ENCODE measurements at regions not wholly inside any gene's neighbourhood (a gene's known extent, or its start where the extent isn't known, plus 50 kb on each side); places are given as distances from the start of the nearest gene placed in this dataset.

DNA sequence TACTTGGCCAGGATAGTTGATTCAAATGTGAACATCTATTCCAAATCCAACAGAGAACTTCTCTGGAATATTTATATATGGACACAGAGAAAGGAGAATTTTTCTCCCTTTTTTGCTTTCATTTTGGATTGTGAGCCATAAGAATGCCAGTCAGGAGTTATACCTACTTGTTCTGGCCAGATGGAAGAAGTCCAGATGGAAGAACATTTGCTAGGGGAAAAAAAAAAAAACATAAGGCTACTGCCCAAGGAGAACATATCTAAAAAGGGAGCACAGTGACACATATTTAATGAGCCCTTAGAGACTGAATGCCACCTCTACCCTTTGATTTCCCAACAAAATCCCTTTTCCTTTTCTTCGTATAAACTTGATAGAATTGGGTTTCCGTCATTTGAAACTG is 61.7 kb upstream of the PPP2R2B start:
- peak; percentile 19 to 77 for DNase-seq

DNA sequence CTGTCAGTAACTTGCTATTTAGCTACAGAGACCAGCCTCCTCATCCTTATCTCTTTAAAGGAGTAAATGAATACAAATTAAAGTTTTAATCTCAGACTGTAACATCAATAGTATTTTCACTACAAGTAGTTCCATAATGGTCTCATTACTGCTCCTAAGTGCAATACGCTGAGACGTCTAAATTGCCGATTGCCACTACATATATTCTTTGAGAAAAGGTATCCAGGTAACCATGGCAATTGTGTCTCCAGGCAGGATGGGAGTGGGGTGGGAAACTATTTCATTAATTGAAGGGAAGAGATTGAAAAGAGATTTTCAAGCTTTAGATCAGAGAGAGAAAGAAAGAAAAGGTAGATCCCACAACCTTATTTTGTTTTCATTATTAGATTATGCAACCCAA is 65.5 kb upstream of the PPP2R2B start:
- DNase-seq, result no peak

DNA sequence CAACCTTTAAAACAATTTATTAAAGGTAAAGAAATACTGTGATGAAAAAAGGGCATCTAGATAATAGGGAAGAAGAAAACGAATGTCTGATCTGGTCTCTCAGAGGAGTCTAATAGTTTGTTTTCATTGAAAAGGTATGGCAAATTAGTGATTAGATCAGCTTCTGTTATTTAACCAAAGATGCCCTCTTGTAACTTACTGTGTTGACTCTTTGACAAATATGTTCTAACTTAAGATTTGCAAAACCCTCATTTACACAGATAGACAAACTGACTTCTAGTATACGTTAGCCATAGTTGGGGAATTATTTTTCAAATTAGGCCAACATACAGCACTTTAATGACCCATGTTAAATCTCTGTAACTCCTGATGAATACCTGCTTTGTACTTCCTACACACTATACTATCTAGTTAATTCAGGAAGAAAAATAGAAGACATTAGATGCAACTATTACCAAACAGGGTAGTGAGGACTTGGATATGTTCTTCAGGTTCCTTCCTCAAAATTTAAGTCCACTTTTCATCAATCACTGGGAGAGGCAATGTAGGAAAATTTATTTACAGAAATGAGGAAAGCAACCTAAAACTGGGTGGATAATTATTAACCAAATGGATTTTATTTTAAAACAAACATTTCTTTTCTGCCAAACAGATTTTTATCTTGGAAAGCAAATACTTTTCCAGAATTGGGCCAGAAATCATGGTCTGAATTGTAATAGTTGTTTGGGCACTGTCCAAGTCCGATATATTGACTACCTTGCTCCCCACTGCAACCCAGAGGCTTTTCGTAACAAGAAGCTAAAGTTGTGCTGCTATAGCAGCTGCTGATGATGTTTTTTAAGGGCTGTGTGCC is 66.4 kb upstream of the PPP2R2B start:
- peak; percentile 33 to 38 for DNase-seq

DNA sequence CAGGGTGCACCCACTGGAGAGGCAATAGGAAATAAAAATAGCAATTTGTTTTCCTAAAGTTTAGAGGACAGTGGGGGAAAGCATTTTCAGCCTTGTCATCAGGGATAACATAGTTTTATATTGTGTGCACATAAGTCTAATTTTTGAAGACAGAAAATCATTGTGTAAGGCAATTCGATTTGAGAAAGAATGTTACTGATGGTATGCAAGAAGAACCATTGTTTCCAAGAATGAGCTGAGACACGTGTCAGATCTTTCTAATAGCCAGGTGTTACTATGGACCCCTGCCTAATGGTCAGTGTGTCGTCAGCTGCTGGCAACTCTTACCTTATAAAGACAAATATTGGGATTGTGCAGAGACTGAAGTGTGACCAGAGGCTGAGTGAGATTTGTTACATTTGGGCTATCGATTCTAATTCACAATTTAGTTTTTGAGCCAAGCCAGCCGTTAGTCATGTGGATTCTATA is 67.1 kb upstream of the PPP2R2B start:
- no peak for DNase-seq

DNA sequence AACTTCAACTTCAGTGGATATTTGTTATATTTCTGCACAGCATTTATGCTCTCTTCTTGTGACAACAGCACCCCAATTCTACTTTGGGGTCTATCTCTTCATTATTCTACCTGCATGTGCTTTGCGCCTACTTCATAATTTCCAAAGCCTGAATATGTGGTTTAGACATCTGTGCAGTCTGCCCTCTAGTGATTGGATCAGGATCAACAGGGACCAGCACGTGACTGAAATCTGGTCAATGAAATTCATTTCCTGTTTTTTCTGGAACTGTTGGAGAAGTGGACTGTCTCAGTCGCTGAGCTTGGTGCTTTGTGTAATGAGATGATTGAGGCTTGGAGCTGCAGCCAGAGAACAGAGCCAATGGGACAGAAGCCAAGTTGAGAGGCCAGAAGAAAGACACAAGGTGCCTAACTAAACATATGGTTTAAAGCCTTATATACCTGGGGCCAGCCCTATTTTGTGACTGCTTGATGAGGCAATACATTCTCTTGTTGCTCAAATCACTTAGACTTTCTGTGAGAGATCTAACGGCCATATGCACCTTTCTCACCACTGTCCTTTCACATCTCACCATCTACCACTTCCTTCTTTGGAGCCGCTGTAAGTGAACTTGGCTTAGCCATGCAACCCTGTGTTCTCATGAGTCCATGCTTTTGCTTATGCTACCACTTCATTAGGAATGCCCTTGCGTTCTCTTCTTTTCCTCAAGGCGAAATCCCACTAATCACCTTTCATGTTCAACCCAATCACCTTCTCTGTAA is 68.8 kb upstream of the PPP2R2B start:
- DNase-seq, result peak; percentile 71 to 87

DNA sequence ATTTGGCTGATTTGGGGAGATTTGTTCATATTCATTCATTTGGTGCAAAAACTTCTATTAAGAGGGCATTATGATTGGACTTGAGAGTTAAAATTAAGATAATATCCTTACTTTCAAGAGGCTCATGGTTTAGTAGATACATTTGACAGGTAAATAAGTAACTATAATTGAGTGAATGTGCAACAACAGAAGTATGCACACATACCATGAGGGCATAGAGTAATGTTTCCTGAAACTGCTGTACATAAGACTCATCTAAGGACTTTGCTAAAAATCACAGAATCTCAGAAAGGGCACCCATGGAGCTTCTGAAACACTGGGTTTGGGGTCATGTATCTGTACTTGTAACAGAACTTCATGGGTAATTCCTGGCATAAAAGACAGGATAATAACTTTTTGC is 70.1 kb upstream of the PPP2R2B start:
- DNase-seq, result no peak

DNA sequence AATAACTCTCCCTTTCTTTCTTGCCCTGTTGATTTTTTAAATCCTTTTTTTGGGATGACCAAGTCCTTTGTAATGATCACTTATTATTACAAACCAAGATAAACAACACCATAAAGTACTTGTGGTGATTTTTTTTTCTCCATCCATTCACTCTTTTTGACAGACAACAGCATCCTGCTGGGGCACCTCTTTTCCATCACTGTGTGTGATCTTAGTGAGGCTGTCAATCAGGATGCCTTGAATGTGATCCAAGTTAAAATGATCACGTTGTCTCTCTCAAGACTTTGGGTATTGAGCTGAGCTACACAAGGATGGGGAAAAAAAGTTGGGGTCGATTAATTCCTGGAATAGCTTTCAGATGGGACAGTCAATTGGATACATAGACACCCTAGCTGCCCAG is 73.6 kb upstream of the PPP2R2B start:
- no peak for DNase-seq

DNA sequence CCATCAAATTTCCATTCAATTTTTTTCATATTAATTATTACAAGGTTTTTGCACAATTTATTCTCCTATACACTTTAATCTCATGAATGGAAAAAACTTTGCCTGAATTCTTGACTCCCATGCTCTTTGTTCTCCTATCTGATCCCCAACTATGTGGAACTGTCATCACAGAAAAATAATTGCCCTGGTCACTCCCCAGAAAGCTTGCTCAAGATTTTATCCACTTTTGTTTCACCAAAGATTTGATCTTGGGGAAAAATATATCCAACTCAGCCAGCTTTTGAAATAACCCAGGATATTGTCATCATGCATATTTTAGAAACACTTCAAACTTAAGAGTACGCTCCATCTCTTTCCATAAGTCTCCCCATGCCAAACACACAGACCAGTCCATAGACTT is 77.7 kb upstream of the PPP2R2B start:
- DNase-seq, result no peak

DNA sequence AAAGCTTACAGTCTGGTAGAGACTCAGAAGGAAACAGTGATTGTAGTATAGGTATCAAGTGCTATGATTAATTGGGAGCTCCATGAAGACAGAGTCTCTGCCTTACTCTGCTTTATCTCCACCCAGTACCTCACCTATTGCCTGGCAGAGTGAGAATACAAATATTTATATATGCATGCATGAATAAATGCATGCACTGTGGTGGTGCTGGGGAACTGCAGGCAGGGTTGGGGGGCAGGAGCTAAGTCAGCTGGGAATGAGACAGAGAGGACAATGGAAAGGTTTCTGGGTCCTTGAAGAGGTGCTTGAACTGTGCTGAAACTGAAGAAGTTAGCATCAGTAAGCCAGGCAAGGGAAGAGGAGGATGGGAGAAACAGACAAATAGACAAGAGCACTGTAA is 80.8 kb upstream of the PPP2R2B start:
- DNase-seq, result no peak

DNA sequence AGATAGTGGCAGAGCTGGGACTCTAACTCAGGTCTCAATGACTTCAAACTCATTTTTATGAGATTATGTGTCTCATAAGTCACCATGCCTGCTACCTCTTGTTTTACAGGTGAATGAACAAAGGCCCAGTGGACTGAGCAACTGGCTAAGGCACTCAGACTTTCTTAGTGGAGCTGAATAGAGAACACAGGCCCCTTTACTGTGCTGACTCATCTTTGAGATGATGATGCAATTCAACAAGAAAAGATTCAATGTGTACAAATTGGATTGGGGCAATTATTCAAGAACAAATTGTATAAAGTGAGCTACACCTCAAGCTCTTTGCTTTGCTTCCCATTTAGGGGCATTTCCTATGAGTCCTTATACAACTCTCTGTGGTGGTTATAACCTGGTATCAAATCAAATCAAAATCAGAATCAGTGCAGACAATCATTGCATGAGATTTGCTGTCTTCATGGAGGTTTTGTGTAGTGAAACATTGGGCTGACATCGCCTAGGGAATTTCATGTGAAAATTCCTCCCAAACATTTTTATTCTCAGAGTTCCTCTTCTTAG is 84.3 kb upstream of the PPP2R2B start:
- DNase-seq, result no peak

DNA sequence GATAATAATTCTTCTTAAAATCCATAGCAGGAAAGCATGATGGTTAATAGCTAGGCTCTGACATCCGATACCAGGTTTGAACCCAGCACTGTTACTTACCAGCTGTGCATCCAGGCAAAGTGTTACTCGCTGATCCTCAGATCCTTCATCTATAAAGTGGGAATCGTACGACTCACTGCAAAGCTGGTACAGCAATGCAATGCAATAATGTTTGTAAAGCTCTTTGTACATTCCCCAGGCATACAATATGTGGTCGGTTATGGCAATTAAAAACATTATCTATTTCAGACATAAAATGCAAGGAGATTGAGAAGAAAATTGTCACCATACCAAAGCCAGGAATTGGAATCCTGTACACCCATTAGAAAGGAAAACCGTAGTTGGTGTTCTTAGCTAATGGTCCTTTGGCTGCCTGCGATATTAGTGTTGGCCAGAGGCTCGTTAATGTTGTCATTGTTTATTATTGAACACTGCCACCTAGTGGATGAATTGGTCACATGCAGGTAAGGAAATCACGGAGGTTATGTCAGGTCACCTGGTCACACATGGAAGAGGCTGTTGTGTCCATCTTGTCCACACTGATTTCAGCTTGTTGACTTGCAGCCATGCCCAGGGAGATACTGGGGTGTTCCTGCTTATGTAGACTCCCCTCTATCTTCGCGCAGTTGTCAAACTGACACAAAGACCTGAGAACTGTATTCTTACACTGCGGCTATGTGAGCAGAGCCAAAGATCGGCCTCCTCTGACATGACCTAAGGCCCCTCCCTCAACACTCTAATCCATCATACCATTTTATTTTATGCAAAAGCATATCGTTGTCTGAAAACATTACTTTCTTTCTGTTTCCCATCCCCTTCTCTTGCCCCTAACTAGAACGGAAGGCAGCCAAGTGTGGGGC is 87.5 kb upstream of the PPP2R2B start:
- peak; percentile 73 to 92 for DNase-seq

DNA sequence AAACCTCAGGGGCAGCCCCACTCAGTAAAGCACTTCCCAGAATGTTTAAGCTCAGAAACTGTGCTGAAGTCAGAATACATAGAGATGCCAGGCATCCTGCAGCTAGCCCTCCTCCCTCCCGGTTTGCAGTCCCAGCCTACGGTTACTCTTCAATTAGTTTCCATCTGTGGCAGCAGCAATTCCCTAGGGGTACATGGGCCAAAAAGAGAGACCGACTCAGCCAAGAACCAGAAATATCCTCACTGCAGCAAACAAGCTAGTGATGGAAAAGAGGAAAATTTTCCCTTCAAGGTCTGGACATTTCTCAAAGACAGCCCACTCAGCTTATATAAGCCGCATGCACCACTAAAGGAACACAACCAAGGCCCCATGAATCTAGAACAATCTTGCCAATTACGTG is 89.1 kb upstream of the PPP2R2B start:
- peak; percentile 66 to 87 for DNase-seq

DNA sequence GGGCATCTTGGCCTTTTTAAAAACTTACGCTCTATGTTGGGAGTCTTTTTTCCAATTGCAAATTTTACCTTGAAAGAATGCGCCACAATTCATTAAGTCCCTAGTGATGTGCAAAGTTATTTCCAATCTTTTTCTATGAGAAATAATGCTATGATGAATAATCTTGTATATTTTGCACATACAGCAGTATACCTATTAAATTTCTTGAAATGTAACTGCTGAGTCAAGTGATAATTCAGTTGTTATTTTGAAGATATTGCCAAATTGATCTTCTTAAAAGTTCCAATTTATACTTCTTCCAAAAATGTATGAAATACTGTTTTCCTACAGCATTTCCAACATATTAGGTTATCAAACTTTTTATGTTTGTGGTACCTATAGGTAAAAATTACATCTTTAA is 92.8 kb upstream of the PPP2R2B start:
- DNase-seq, result no peak

DNA sequence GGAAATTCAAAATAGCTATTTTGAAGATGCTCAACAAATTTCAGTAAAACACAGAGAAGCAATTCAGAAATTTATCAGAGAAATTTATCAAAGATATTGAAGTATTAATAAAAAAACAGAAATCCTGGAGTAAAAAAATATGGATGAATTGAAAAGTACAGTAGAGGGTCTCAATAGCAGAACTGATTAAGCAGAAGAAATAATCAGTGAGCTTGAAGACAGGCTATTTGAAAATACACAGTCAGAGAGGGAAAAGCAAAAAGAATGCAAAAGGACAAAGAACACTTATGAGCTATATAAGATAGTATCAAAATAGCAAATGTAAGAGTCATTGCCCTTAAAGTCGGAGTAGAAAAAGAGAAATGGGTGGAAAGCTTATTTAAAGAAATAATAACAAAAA is 107.9 kb upstream of the PPP2R2B start:
- no peak for DNase-seq

DNA sequence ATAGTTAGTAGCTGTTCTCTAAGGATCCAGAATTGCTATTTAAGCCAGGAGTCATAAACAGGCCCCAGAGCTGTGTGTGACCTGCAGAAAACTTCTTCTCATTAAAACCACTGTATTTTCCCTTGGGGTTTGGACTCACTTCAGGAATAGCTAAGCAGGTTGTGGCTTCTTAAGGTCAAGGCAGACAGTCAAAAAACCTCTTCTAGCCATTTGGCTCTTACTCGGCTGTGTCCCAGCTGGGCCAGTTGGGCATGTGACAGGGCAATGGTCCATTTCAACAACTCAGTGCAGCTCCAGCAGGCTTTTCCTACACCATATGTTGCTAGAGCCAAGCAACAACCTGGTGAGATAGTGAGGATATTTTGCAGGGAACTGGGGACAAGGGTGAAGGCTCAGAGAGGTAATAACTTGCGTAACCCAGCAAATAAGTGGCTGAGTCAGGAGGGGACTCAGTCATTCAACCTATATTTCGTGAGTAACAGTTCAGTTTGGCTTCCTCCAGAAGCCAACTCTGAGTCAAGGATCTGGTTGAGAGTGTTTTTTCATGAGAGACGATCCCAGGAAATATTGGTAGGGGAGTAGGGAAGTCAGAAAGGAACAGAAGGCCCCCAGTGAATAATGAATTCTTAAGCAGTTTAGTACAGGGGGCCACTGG is 115.4 kb upstream of the PPP2R2B start:
- DNase-seq, result peak in 1 of 2 experiments; percentile 75

DNA sequence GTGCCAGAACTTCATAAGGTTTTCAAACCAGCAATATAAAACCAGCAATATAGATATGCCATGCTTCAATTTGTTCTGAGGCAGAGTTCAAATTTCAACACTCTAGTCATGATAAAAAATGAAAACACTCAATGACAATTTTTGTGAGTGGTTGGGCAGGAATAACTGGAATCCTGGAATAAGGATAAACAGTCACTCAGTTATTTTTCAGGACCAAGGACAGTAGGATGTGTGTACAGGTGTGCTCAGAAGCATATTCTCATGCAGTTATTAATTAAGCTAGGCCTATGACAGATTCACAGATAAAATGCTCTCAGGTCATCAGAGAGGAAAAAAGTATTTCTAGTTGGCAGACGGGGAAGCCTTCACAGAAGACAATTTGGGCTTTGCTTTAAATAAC is 117.3 kb upstream of the PPP2R2B start:
- no peak for DNase-seq

DNA sequence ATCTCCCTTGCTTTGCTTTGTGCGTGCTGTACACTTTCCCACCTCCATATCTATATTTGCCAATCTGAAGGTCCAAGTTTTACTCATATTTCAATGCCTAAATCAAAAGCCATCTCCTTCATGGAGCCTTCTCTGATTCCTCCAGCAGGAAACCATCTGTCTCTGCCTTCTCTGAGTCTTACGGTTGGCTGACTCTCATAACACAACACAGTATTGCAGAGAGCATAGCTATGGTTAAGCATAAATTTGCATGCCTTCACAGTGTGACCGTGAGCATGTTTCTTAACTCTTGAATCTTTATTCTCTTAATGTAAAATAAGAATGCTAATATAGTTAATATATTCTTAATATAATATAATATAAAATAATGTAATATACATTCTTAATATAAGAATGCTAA is 136.8 kb upstream of the PPP2R2B start:
- DNase-seq, result peak in 1 of 2 experiments; percentile 29

DNA sequence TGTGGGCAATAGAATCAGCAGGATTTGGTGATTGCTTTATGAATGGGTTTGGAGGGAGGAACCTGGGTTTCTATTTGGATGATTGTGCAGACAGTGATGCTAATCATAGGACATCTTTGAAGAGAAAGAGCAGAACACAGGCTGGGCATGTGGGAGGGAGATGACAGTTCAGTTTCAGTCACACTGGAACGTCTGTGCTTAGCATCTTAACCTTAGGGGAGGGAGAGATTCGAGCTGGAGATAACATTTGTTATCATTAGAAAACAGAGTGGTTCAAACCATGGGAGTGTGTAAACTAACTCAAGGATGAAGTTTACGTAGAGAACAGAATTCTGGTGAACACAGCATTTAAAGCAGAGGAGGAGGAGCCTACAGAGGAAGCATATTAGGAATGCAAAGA is 138.6 kb upstream of the PPP2R2B start:
- no peak for DNase-seq

DNA sequence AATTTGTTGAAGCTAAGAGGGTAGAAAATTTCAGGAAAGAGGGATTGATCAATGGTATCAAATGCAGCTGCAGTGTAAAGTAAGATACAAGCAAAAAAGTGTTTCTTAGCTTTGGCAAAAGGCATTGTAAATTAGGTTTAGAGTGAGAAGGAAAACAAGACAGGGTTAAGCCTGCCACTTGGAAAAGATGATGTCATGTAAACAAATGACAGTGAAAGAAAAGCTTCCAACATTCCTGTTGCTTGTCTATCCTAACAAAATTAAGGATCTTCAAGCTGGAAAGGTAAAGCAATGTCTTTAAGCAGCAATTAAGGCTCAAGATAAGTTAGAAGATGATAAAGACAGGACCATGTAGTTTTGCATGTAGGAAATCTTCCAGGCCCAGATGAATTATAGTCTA is 139.1 kb upstream of the PPP2R2B start:
- DNase-seq, result no peak

DNA sequence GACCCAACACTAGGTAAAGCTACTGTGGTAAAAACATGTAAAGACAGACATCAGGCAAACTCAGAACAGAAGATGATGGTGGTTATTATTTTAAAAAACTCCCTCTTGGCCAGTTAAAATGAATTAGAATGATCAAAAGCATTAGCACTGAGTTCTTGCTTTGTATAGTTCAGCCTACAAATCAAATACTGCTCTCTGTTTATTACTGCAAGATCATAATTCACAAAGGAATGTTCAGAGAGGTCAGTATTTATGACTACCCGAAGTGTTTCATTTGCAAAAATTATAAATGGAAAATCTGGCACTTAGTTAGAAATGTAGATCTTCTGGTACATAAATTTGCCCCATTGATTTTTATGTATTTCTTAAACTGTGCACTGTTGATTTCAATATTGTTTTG is 140.3 kb upstream of the PPP2R2B start:
- no peak for DNase-seq

DNA sequence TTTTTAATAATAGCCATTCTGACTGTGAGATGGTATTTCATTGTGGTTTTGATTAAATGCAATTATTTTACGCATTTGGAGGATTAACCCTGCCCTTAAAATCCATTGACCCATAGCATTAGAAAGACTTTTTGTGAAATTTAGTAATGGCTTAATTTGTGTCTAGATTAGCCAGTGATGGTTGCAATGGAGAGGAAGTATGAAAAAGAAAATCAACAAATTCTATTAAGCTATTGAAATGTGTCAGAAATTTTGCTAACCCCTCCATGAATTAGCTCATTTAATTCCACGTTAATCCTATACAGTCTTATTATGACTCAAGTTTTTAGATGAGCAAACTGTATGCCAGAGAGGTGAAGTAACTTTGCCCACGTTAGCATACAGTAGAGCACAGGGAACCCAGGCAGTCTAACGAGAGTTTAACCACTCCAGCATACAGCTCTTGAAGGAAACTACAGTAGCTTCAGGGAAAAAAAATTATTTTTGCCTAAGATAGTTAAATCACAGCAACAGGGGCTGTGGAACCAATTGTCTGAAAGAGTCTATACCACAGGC is 158.2 kb upstream of the PPP2R2B start:
- no peak for DNase-seq
